Common myeloid progenitor, CD34-positive (primary cell): ENCODE measurements at regions not wholly inside any gene's neighbourhood (a gene's known extent, or its start where the extent isn't known, plus 50 kb on each side); places are given as distances from the start of the nearest gene placed in this dataset.
A peak's percentile ranks its signal among the peaks of the same experiment; 100 is the strongest.
"Not testable (repeated sequence)": the region's sequence is repeated elsewhere in the genome, so short reads cannot be mapped to it uniquely, and the experiment has no call there.

Experiments used
- CTCF ChIA-PET: fragments of 350-600 bp; sonication (Branson Sonifier 250); formaldehyde crosslinking; loops from one replicate; lab custom pipeline; 2021; ENCODE audit warnings: antibody characterized with exemption; lab: Charles Lee
- POLR2A ChIA-PET: fragments of 350-600 bp; sonication (Branson Sonifier 250); formaldehyde crosslinking; loops from one replicate; lab custom pipeline; 2021; ENCODE audit warnings: antibody characterized with exemption; lab: Charles Lee
- DNase-seq, 3 donors: peaks; one replicate each; pipeline versions ENCODE4 v3.0.0 to v3.0.0-alpha.2; 2013
- H3K27ac ChIP-seq, 2 experiments: 1 replicate in 1 of 2; 2 replicates in 1 of 2; pipeline ENCODE4 v1.7.0; 2013; ENCODE audit warnings: inconsistent platforms in 2 of 2, low read length in 2 of 2, mild to moderate bottlenecking in 2 of 2, low read depth in 1 of 2, moderate library complexity in 1 of 2; ENCODE audit not compliant: severe bottlenecking in 2 of 2, insufficient read depth in 1 of 2, poor library complexity in 1 of 2
- H3K27me3 ChIP-seq, 5 experiments: replicated peaks in 2 of 5; 1 replicate in 3 of 5; 2 replicates in 2 of 5; pipeline versions ENCODE4 v1.6.1 to v1.7.0; 2013; ENCODE audit warnings: low read length in 4 of 5, mild to moderate bottlenecking in 2 of 5, moderate library complexity in 2 of 5, inconsistent platforms in 1 of 5; ENCODE audit not compliant: insufficient read depth in 5 of 5, control insufficient read depth in 4 of 5
- H3K36me3 ChIP-seq, 4 experiments: 1 replicate in 2 of 4; 2 replicates in 2 of 4; pipeline versions ENCODE4 v1.6.1 to v1.7.0; 2013; ENCODE audit warnings: low read length in 3 of 4, control low read depth in 1 of 4, mild to moderate bottlenecking in 1 of 4; ENCODE audit not compliant: control insufficient read depth in 4 of 4, insufficient read depth in 4 of 4
- H3K4me1 ChIP-seq, 4 experiments: 1 replicate in 3 of 4; 2 replicates in 1 of 4; pipeline versions ENCODE4 v1.6.1 to v1.7.1; 2013; ENCODE audit warnings: low read length in 3 of 4, mild to moderate bottlenecking in 3 of 4, control low read depth in 1 of 4, inconsistent platforms in 1 of 4, moderate library complexity in 1 of 4; ENCODE audit not compliant: control insufficient read depth in 4 of 4, insufficient read depth in 4 of 4; ENCODE audit errors: control extremely low read depth in 1 of 4
- H3K4me3 ChIP-seq, 7 experiments: 1 replicate in 4 of 7; 2 replicates in 3 of 7; pipeline versions ENCODE4 v1.5.1 to v1.7.0; 2013; ENCODE audit warnings: mild to moderate bottlenecking in 7 of 7, low read length in 6 of 7, moderate library complexity in 6 of 7, inconsistent platforms in 2 of 7, low read depth in 2 of 7, control low read depth in 1 of 7; ENCODE audit not compliant: insufficient read depth in 4 of 7, control insufficient read depth in 1 of 7; ENCODE audit errors: extremely low read depth in 1 of 7
- H3K9me3 ChIP-seq, 5 experiments: 1 replicate in 4 of 5; 2 replicates in 1 of 5; pipeline versions ENCODE4 v1.6.1 to v1.7.1; 2013; ENCODE audit warnings: low read length in 4 of 5, mild to moderate bottlenecking in 2 of 5, inconsistent platforms in 1 of 5, low read depth in 1 of 5, moderate library complexity in 1 of 5; ENCODE audit not compliant: control insufficient read depth in 4 of 5, insufficient read depth in 2 of 5; ENCODE audit errors: control extremely low read depth in 1 of 5
- WGBS: methylation state at CpG from one replicate; pipeline ENCODE4 v1.1.5; 2013; ENCODE audit not compliant: insufficient coverage; 5-methylcytosine and 5-hydroxymethylcytosine counted together

DNA sequence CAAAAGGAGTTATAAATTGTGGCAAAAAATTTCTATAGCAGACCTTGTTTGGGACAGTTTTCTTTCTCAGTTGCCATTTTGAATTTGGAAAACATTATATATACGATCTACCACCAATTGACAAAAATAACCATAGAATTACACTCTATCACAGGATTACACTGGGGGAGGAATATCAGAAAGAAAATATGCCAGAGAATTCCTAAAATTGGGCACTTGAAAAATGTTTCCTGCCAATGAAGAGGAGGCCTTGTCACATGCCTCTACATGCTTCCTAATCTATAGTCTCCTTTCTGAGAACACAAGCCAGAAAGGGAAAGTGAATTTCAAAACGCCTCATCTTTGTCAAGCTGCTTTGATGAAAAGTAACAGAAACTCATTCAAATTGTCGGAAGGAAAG is 78.5 kb upstream of the DNAH5 start:
- Histone ChIP-seq H3K27ac (no peak overlapping the region), H3K36me3 (no peaks in the 10 kb centered on the region), H3K9me3 (no peaks in the 10 kb centered on the region), H3K4me3 (no peak overlapping the region), H3K4me1 (no peaks in the 10 kb centered on the region), H3K27me3 (peaks cover 0 to under 1% (median 0%) of the 10 kb centered on the region in 5 experiments)
- CTCF ChIA-PET = no interaction called here
- 100% methylated on average over 1 of the region's 3 CpGs for WGBS
- no peak for DNase-seq
- POLR2A ChIA-PET = no interaction called here

GRCh38 chr5:14020944-14021343 is 76.5 kb upstream of the DNAH5 start:
- H3K27me3 ChIP-seq, H3K4me1 ChIP-seq, H3K36me3 ChIP-seq, H3K27ac ChIP-seq, DNase-seq, H3K9me3 ChIP-seq, CTCF ChIA-PET, POLR2A ChIA-PET, H3K4me3 ChIP-seq: not testable (repeated sequence)
- WGBS = no CpG with 5 or more reads among the region's 4 CpGs

GRCh38 chr5:14019768-14020290 is 75.3 kb upstream of the DNAH5 start:
- CTCF ChIA-PET = interaction anchor here (1.1 kb wide), 1 partner anchor 10 kb away, joined by 3 read pairs; no protein-coding TSS in a partner anchor
- Histone ChIP-seq H3K27me3 (peaks cover 0 to 6% (median 0%) of the 10 kb centered on the region in 5 experiments), H3K9me3 (no peaks in the 10 kb centered on the region), H3K4me3 (no peak overlapping the region), H3K36me3 (no peaks in the 10 kb centered on the region), H3K4me1 (no peaks in the 10 kb centered on the region), H3K27ac (no peak overlapping the region)
- POLR2A ChIA-PET = no interaction called here
- DNase-seq = no peak
- WGBS = no CpG with 5 or more reads among the region's 1 CpG

DNA sequence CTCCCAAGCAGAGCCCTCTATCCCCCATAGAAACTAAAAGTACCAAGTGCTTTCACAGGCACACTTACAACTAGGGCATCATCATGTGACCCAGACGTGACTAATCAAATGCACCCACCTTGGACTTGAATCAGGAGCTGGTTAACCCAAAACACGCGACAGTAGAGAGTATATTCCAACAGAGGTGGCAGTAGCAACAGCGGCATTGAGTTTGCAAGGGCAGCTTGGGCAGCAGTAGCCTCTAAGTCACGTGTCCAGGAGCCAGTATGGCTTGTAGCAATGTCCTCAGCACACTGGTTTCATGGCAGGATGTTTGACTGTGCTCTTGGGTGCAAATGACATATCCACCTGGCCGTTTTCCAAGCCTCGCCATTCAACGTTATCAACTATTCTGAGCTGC is 73.4 kb upstream of the DNAH5 start:
- no peak overlapping the region for H3K27ac ChIP-seq
- POLR2A ChIA-PET = no interaction called here
- WGBS = 84% methylated on average over 5 of the region's 8 CpGs
- peaks cover 0 to 9% (median 0%) of the 10 kb centered on the region in 5 experiments for H3K27me3 ChIP-seq
- CTCF ChIA-PET = no interaction called here
- no peak for DNase-seq
- no peaks in the 10 kb centered on the region for H3K36me3 ChIP-seq
- H3K9me3 ChIP-seq = no peaks in the 10 kb centered on the region
- no peak overlapping the region for H3K4me3 ChIP-seq
- H3K4me1 ChIP-seq = no peaks in the 10 kb centered on the region

GRCh38 chr5:14016549-14016948 is 72.1 kb upstream of the DNAH5 start:
- no peaks in the 10 kb centered on the region for H3K9me3 ChIP-seq
- ChIA-PET CTCF (no interaction called here), POLR2A (no interaction called here)
- H3K4me1 ChIP-seq = peaks cover 0 to 6% (median 4%) of the 10 kb centered on the region in 4 experiments
- WGBS = 90% methylated on average over 4 of the region's 4 CpGs
- H3K27ac ChIP-seq = no peak overlapping the region
- no peaks in the 10 kb centered on the region for H3K36me3 ChIP-seq
- H3K27me3 ChIP-seq = peaks cover 0 to 10% (median 2%) of the 10 kb centered on the region in 5 experiments
- no peak for DNase-seq
- H3K4me3 ChIP-seq = no peak overlapping the region

- Histone ChIP-seq H3K27me3 (peaks cover 0 to 15% (median 2%) of the 10 kb centered on the region in 5 experiments), H3K27ac (no peak overlapping the region), H3K9me3 (no peaks in the 10 kb centered on the region), H3K4me1 (peaks cover 0 to 14% (median 11%) of the 10 kb centered on the region in 4 experiments), H3K36me3 (no peaks in the 10 kb centered on the region), H3K4me3 (peak overlapping the region; percentile 41 to 83 (median 69))
- POLR2A ChIA-PET = no interaction called here
- WGBS = 0% methylated on average over 55 of the region's 74 CpGs
- CTCF ChIA-PET = interaction anchor here (0.9 kb wide), 1 partner anchor 259 kb away, joined by 3 read pairs; no protein-coding TSS in a partner anchor
- peak; percentile 72 to 89 (median 84) for DNase-seq
Measured at GRCh38 chr5:14011089-14012020, 66.9 kb upstream of the DNAH5 start.

DNA sequence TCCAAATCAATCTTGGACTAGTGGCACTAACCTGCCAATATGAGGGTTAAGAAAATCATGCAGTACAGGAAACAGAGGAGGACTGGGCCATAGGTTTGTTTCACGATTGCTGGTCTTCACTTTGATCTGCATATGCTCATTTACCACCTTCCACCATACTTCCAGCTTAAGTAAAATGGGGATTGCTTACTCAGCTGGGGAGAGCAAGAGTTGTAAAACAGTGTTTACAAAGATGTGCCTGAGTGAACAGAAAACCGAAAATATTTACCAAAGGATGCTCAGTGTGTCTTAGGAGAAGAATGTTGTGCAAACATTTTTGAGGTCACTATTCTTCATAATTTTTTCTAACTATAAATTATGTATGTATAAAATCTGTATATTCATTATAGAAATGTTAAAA is 65.1 kb upstream of the DNAH5 start:
- no peak overlapping the region for H3K4me3 ChIP-seq
- H3K9me3 ChIP-seq = no peaks in the 10 kb centered on the region
- no CpG with 5 or more reads among the region's 2 CpGs for WGBS
- no peak for DNase-seq
- ChIA-PET CTCF (interaction anchor here (0.8 kb wide), 1 partner anchor 22 kb away, joined by 4 read pairs; no protein-coding TSS in a partner anchor), POLR2A (no interaction called here)
- no peaks in the 10 kb centered on the region for H3K36me3 ChIP-seq
- H3K27me3 ChIP-seq = peaks cover 0 to 15% (median 2%) of the 10 kb centered on the region in 5 experiments
- H3K27ac ChIP-seq = no peak overlapping the region
- H3K4me1 ChIP-seq = peaks cover 0 to 14% (median 11%) of the 10 kb centered on the region in 4 experiments
